Natural killer cell (primary cell): ENCODE measurements at regions not wholly inside any gene's neighbourhood (a gene's known extent, or its start where the extent isn't known, plus 50 kb on each side); places are given as distances from the start of the nearest gene placed in this dataset.

Experiments
- ATAC-seq, 3 donors: fragments of 150-1000 bp in 2 of 3; fragments of 200-7000 bp in 1 of 3; cut with Tn5 transposase; 1 replicate in 1 of 3; 2 replicates in 2 of 3; pipeline ENCODE4 v1.10.0; 2021; ENCODE audit warnings: mild to moderate bottlenecking in 2 of 3, moderate library complexity in 2 of 3
- DNase-seq, 2 donors: peaks; one replicate each; pipeline versions ENCODE4 v3.0.0 to v3.0.0-alpha.2; 2013 to 2021; ENCODE audit warnings: mixed read lengths in 1 of 2
- H3K27ac ChIP-seq: one replicate; pipeline ENCODE4 v1.5.1; 2013; ENCODE audit warnings: mild to moderate bottlenecking, low read length
- H3K27me3 ChIP-seq: one replicate; pipeline ENCODE4 v1.6.1; 2013; ENCODE audit warnings: low read length; ENCODE audit not compliant: control insufficient read depth, insufficient read depth
- H3K36me3 ChIP-seq: one replicate; pipeline ENCODE4 v1.6.1; 2013; ENCODE audit warnings: low read length; ENCODE audit not compliant: control insufficient read depth, insufficient read depth
- H3K4me1 ChIP-seq: one replicate; pipeline ENCODE4 v1.6.1; 2013; ENCODE audit warnings: low read length; ENCODE audit not compliant: control insufficient read depth, insufficient read depth
- H3K4me3 ChIP-seq: one replicate; pipeline ENCODE4 v1.5.1; 2013; ENCODE audit warnings: low read length
- H3K9me3 ChIP-seq: one replicate; pipeline ENCODE4 v1.6.1; 2013; ENCODE audit warnings: low read length; ENCODE audit not compliant: control insufficient read depth, insufficient read depth
- H3K27ac Mint-ChIP-seq, 2 donors: one replicate each; pipeline ENCODE4 v1.8.0; 2022; ENCODE audit warnings: mild to moderate bottlenecking in 2 of 2, mixed read lengths in 2 of 2, moderate library complexity in 1 of 2
- H3K27me3 Mint-ChIP-seq, 2 donors: one replicate each; pipeline ENCODE4 v1.8.0; 2022; ENCODE audit warnings: low read depth in 2 of 2, mixed read lengths in 2 of 2
- H3K36me3 Mint-ChIP-seq: one replicate; pipeline ENCODE4 v1.8.0; 2022; ENCODE audit warnings: mixed read lengths
- H3K4me1 Mint-ChIP-seq, 2 donors: one replicate each; pipeline ENCODE4 v1.8.0; 2022; ENCODE audit warnings: mixed read lengths in 2 of 2
- H3K4me3 Mint-ChIP-seq: one replicate; pipeline ENCODE4 v1.8.0; 2022; ENCODE audit warnings: mild to moderate bottlenecking, moderate library complexity, mixed read lengths
- H3K9me3 Mint-ChIP-seq, 2 donors: one replicate each; pipeline ENCODE4 v1.8.0; 2022; ENCODE audit warnings: mixed read lengths in 2 of 2
- CTCF ChIP-seq: fragments of 200-600 bp; IDR thresholded peaks from one replicate; pipeline ENCODE4 v1.8.0; 2022; ENCODE audit warnings: antibody characterized with exemption
- WGBS: methylation state at CpG from one replicate; pipeline ENCODE4 v1.1.7; 2013; ENCODE audit warnings: missing lambda C conversion rate; ENCODE audit not compliant: insufficient coverage; 5-methylcytosine and 5-hydroxymethylcytosine counted together
- intact Hi-C: fragments of 100-400 bp; cut with micrococcal nuclease; formaldehyde crosslinking; loops from one replicate; pipeline ENCODE4 v1.14.2; 2022

DNA sequence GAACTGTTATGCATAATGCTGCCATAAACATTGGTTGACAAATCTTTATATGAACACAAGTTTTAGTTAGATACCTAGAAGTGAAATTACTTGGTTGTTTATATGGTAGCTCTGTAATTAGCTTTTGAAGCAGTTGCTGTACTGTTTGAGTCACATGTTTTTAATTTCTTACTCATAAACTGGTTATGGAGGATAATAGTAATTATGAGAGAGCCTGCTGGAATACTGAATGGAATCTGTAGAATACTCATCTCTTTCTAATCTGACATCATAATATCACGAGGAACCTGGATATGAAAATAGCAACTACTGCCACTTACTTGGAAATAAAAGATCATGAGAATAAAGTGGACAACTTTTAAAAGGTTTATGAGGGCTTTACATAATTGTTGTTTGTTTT lies 509.2 kb downstream of the CETN3 start:
- H3K4me1 Mint-ChIP-seq = no peaks in the 10 kb centered on the region
- H3K27me3 Mint-ChIP-seq = no peaks in the 10 kb centered on the region
- Histone ChIP-seq H3K36me3 (no peaks in the 10 kb centered on the region), H3K27ac (no peak overlapping the region), H3K4me3 (no peak overlapping the region), H3K27me3 (no peaks in the 10 kb centered on the region), H3K4me1 (no peaks in the 10 kb centered on the region), H3K9me3 (peaks cover 4% of the 10 kb centered on the region)
- WGBS = no CpG with 5 or more reads among the region's 1 CpG
- H3K9me3 Mint-ChIP-seq = peaks cover 0 to 2% of the 10 kb centered on the region in 2 donors
- DNase-seq (no peak), ATAC-seq (no peak)
- intact Hi-C loops = no loop called here
- no peak for TF ChIP-seq CTCF
- no peak overlapping the region for H3K27ac Mint-ChIP-seq
- no peak overlapping the region for H3K4me3 Mint-ChIP-seq
- H3K36me3 Mint-ChIP-seq = peaks cover under 1% of the 10 kb centered on the region

DNA sequence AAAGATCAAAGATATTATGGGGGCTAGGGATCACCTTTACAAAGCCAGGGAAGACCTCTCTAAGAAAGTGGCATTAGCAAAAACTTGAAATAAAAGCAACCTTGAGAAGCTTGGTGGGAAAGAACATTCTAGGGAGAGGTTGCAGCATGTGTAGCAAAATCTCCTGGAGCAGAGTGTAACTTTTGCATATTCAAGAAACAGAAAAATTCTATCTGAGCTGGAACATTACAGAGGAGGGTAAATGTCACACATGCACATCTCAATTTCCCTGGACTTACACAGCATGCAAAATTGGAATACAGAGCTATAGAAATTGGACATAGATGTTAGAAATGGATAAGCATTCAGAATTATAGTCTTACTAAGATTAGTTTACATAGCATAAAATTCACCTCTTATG lies 510.0 kb downstream of the CETN3 start:
- no peaks in the 10 kb centered on the region for H3K36me3 ChIP-seq
- H3K4me1 ChIP-seq = no peaks in the 10 kb centered on the region
- no peak for TF ChIP-seq CTCF
- no peak for DNase-seq
- ATAC-seq = no peak
- H3K4me3 ChIP-seq = no peak overlapping the region
- Mint-ChIP-seq H3K27me3 (no peaks in the 10 kb centered on the region), H3K9me3 (peaks cover 4 to 6% of the 10 kb centered on the region in 2 donors), H3K27ac (no peak overlapping the region), H3K4me3 (no peak overlapping the region), H3K36me3 (peaks cover 7% of the 10 kb centered on the region), H3K4me1 (no peaks in the 10 kb centered on the region)
- H3K27me3 ChIP-seq = no peaks in the 10 kb centered on the region
- no peak overlapping the region for H3K27ac ChIP-seq
- intact Hi-C loops = no loop called here
- H3K9me3 ChIP-seq = peaks cover 4% of the 10 kb centered on the region

DNA sequence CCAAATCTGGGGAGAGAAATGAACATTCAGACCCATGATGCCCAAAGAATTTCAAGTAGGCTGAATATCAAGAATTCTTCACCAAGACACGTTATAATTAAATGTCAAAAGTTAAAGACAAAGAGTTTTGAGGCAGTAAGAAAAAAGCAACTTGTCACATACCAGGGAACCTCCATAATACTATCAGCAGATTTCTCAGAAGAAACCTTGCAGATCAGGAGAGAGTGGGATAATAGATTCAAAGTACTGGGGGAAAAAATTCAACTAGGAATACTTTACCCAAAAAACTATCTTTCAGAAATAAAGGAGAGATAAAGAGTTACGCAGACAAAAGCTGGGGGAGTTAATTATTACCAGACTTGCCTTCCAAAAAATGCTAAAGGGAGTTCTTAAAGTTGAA lies 516.0 kb downstream of the CETN3 start:
- peaks cover 19% of the 10 kb centered on the region for H3K36me3 Mint-ChIP-seq
- Histone ChIP-seq H3K4me3 (no peak overlapping the region), H3K27me3 (no peaks in the 10 kb centered on the region), H3K9me3 (peaks cover 6% of the 10 kb centered on the region), H3K27ac (no peak overlapping the region), H3K4me1 (no peaks in the 10 kb centered on the region), H3K36me3 (no peaks in the 10 kb centered on the region)
- no peak for TF ChIP-seq CTCF
- DNase-seq (no peak), ATAC-seq (no peak)
- H3K4me3 Mint-ChIP-seq = no peak overlapping the region
- intact Hi-C loops = no loop called here
- WGBS = no CpG with 5 or more reads among the region's 2 CpGs
- H3K9me3 Mint-ChIP-seq = peaks cover 8 to 19% of the 10 kb centered on the region in 2 donors
- H3K27ac Mint-ChIP-seq = no peak overlapping the region
- no peaks in the 10 kb centered on the region for H3K27me3 Mint-ChIP-seq
- H3K4me1 Mint-ChIP-seq = no peaks in the 10 kb centered on the region

DNA sequence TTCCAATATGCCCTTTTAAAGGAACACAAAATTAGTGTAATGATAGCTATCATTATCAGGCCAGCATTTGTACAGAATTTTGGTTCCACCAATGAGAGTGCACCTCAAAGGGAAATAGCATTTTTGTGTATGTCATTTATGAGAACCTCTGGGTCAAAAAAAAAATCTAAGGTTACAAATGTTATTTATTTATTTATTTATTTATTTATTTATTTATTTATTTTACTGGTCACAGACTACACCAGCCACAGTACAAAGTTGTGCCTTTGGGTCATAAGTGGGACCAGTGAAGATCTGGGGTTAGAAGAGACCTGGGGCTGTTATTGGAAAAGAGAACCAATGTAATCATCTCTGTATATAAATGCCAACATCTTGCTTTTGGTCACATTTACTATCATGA lies 523.9 kb downstream of the CETN3 start:
- Mint-ChIP-seq H3K9me3 (peaks cover 0 to 5% of the 10 kb centered on the region in 2 donors), H3K36me3 (no peaks in the 10 kb centered on the region), H3K4me3 (no peak overlapping the region), H3K27ac (no peak overlapping the region), H3K27me3 (no peaks in the 10 kb centered on the region), H3K4me1 (no peaks in the 10 kb centered on the region)
- DNase-seq = no peak
- intact Hi-C loops = no loop called here
- TF ChIP-seq CTCF = no peak
- no peak overlapping the region for H3K4me3 ChIP-seq
- no peak overlapping the region for H3K27ac ChIP-seq
- H3K9me3 ChIP-seq = peaks cover 2% of the 10 kb centered on the region
- no peaks in the 10 kb centered on the region for H3K4me1 ChIP-seq
- no peak for ATAC-seq
- no peaks in the 10 kb centered on the region for H3K27me3 ChIP-seq
- no peaks in the 10 kb centered on the region for H3K36me3 ChIP-seq
